DOHH2 (cell line): ENCODE measurements at regions not wholly inside any gene's neighbourhood (a gene's known extent, or its start where the extent isn't known, plus 50 kb on each side); places are given as distances from the start of the nearest gene placed in this dataset.

Experiments used
- EZH2phosphoT487 ChIP-seq: fragments of 200-600 bp; sonication (generic); IDR thresholded peaks from 2 replicates; pipeline ENCODE4 v1.6.1; 2017; ENCODE audit warnings: borderline replicate concordance, mild to moderate bottlenecking, antibody characterized with exemption, low read length, moderate library complexity, mixed read lengths
- TF ChIP-seq, protein P1 (sequence below): fragments of 200-600 bp; sonication (generic); IDR thresholded peaks from one replicate; pipeline ENCODE4 v1.5.1; 2014; ENCODE audit warnings: antibody characterized with exemption, mild to moderate bottlenecking, low read depth, low read length; ENCODE audit not compliant: poor library complexity, severe bottlenecking

DNA sequence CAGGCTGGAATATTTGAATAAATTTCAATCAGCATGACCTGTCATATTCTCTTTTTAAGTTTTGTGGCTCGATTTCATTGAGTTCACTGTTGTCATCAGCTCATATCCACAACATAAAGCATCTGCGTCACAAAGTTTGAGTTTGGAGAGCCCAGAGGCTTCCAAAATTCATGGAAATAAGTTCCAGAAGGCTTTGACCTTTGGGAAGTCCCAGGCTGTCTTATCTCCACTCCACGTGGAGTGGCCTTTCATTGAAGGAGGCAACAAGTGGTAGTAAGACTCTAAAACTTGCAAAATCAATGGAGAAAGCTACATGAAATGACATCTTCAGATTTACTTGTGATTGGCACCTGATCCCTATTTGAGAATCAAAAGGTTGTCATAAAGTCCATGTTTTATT is 54.1 kb upstream of the UNC5C start:
- TF ChIP-seq, protein P1, sequence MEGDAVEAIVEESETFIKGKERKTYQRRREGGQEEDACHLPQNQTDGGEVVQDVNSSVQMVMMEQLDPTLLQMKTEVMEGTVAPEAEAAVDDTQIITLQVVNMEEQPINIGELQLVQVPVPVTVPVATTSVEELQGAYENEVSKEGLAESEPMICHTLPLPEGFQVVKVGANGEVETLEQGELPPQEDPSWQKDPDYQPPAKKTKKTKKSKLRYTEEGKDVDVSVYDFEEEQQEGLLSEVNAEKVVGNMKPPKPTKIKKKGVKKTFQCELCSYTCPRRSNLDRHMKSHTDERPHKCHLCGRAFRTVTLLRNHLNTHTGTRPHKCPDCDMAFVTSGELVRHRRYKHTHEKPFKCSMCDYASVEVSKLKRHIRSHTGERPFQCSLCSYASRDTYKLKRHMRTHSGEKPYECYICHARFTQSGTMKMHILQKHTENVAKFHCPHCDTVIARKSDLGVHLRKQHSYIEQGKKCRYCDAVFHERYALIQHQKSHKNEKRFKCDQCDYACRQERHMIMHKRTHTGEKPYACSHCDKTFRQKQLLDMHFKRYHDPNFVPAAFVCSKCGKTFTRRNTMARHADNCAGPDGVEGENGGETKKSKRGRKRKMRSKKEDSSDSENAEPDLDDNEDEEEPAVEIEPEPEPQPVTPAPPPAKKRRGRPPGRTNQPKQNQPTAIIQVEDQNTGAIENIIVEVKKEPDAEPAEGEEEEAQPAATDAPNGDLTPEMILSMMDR: no peak
- TF ChIP-seq EZH2phosphoT487: no peak
